AG10803 (cell line): ENCODE measurements at regions not wholly inside any gene's neighbourhood (a gene's known extent, or its start where the extent isn't known, plus 50 kb on each side); places are given as distances from the start of the nearest gene placed in this dataset.

Experiments
- DNase-seq: peaks from one replicate; pipeline ENCODE4 v3.0.0; 2010; ENCODE audit warnings: low read depth
- H3K4me3 ChIP-seq: 2 replicates; pipeline ENCODE4 v1.5.1; 2011; ENCODE audit warnings: mild to moderate bottlenecking, low read length, control low read depth
- TF ChIP-seq, protein P1 (sequence below): conservative IDR thresholded peaks from 2 replicates; pipeline ENCODE4 v1.5.1; 2011; ENCODE audit warnings: mild to moderate bottlenecking, low read length, control low read depth, inconsistent platforms

DNA sequence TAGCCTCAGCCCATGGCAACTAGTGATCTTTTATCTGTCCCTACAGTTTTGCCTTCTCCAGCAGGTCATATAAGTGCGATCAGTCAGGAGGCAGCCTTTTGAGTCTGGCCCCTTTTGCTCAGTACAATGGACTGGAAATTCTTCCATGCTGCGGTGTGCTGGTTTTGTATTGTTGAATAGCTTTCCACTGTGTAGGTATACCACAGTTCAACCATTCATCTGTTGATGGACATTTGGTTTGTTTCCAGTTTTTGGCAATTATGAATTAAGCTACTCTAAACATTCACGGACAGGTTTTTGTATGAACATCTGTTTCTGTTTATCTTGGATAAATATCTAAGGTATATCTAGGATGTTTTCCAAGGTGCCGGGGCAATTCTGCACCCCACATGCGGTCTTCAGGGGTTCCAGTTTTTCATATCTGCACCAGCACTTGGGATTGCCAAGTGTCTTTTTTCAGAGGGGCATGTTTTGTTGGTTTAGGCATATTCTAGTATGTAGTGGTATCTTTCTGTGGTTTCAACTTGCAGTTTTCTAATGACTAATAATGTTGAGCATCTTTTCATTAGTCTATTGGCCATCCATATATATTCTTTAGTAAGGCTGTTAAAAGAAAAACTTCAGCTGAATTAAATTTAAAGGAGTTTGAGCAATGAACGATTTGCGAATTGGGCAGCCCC lies 141.0 kb downstream of the TFAP2C start:
- no peak overlapping the region for H3K4me3 ChIP-seq
- TF ChIP-seq, protein P1, sequence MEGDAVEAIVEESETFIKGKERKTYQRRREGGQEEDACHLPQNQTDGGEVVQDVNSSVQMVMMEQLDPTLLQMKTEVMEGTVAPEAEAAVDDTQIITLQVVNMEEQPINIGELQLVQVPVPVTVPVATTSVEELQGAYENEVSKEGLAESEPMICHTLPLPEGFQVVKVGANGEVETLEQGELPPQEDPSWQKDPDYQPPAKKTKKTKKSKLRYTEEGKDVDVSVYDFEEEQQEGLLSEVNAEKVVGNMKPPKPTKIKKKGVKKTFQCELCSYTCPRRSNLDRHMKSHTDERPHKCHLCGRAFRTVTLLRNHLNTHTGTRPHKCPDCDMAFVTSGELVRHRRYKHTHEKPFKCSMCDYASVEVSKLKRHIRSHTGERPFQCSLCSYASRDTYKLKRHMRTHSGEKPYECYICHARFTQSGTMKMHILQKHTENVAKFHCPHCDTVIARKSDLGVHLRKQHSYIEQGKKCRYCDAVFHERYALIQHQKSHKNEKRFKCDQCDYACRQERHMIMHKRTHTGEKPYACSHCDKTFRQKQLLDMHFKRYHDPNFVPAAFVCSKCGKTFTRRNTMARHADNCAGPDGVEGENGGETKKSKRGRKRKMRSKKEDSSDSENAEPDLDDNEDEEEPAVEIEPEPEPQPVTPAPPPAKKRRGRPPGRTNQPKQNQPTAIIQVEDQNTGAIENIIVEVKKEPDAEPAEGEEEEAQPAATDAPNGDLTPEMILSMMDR, result no peak
- no peak for DNase-seq

DNA sequence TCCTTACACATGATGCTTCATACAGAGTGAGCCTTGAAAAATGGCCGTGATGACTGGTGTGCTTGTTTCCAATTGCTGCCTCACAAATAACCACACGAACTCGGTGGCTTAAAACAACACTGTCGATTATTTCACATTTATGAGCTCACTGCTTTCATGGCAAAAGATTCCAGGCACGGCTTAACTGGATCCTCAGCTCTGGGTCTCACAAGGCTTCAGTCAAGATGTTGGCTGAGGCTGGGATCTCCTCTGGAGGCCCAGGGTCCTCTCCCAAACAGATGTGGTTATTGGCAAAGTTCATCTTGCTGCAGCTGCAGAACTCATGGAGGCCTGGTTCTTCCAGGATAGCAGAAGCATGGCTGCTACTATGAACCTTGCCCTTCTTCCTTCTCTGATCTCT lies 144.6 kb downstream of the TFAP2C start:
- no peak for DNase-seq
- H3K4me3 ChIP-seq, result no peak overlapping the region
- TF ChIP-seq, protein P1, result no peak

DNA sequence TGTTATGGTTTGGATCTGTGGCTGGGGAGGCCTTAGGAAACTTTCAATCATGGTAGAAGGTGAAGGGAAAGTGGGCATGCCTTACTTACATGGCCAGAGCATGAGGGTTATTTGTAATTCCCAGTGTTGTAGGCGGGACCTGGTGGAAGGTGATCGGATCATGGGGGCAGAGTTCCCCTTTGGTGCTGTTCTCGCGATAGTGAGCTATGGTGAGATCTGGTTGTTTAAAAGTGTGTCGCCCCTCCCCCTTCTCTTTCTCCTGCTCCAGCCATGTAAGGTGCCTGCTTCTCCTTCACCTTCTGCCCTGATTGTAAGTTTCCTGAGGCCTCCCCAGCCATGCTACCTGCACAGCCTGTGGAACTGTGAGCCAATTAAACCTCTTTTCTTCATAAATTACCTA lies 145.8 kb downstream of the TFAP2C start:
- TF ChIP-seq, protein P1, result no peak
- no peak overlapping the region for H3K4me3 ChIP-seq
- no peak for DNase-seq

DNA sequence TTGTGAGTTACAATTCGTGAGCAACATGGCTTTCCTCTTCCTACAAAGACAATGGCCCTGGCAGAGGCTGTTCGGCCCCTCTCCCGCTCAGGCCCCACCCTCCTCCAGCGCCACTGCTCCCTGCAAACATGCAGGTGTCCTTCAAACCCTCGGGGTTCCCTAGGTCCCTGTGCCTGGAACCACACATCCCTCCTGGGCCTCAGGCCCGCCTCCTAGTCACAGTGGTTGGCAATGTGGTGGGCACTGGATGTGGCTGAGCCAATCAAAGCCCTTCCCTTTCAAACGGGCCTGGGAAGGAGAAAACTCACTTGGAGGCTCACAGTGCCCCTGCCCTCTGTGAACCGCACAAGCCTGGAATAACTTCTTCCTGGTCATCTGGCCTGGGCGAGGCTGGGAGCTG lies 147.2 kb downstream of the TFAP2C start:
- no peak for DNase-seq
- TF ChIP-seq, protein P1, result no peak
- no peak overlapping the region for H3K4me3 ChIP-seq

DNA sequence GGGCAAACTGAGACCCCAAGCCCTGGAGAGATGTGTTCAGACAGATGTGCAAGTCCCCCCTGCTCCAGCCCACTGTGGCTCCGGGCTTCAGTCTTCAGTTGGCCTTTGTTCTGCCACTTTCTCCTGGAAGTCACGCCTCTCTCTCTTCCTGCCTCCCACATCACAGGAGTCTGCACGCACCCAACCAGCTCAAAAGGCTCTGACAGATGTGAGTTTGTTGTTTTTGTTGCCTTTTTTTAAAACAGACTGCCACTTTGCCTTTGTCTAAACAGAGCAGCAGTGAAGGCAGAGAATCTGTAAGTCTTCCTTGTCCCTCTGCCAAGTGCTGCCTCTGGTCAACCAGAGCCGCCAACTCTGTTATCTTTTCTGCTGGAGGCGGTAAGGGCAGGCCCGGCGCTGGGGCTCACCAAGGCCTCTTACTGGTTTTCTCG lies 149.7 kb downstream of the TFAP2C start:
- TF ChIP-seq, protein P1, result no peak
- DNase-seq, result no peak
- no peak overlapping the region for H3K4me3 ChIP-seq

DNA sequence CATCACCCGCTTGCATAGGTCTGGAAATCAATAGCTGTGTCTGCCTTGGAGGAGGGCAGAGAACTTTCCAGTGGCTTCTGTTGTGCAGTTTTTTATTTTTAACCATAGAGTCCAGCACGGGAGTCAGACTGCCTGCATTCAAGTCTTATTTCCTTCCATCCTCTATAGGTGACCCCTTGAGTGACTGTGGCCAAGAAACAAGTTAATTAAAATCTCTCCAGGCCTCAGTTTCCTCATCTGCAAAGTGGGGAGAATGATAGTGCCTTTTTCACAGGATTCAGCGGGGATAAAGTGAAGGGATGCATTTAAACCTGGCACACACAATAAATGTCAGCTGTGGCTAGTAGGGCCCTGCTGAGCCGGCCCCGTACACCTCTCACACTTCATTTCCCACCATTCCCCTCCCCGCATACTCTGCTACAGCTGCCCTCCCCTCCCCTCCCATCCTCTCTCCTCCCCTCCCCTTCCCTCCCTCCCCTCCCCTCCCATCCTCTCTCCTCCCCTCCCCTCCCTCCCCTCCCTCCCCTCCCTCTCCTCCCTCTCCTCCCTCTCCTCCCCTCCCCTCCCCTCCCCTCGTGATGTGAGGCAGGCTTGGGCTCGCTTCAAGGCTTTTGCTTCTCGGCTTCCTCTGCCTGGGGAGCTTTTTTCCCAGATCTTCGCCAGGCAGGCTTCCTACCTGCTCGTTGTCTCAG lies 150.5 kb downstream of the TFAP2C start:
- TF ChIP-seq, protein P1, result no peak
- no peak overlapping the region for H3K4me3 ChIP-seq
- DNase-seq, result no peak

DNA sequence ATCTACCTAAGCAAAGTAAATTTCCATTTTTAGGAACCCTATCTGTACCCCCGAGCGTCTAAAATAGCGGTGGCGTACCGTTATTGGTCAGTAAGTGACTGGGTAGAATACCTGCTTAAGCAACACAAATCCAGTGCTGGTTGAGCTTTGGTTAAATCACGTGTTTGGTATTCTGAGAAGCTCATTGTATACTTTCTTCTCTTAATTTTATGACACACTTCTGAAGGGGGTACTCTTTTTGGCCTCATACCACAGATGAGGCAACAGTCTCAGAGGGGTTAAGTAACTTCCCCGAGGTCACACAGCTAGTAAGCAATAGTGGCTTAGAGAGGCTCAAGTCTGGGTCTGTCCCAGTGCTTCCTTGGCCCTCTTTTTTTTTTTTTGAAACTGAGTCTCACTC lies 151.2 kb downstream of the TFAP2C start:
- TF ChIP-seq, protein P1, result no peak
- no peak overlapping the region for H3K4me3 ChIP-seq
- no peak for DNase-seq
